LHCN-M2 (cell line): ENCODE measurements at regions not wholly inside any gene's neighbourhood (a gene's known extent, or its start where the extent isn't known, plus 50 kb on each side); places are given as distances from the start of the nearest gene placed in this dataset.
A peak's percentile ranks its signal among the peaks of the same experiment; 100 is the strongest.
"Not testable (repeated sequence)": the region's sequence is repeated elsewhere in the genome, so short reads cannot be mapped to it uniquely, and the experiment has no call there.

ENCODE experiments used
- DNase-seq: peaks from one replicate; pipeline ENCODE4 v3.0.0-alpha.2; 2012; ENCODE audit warnings: low read depth

DNA sequence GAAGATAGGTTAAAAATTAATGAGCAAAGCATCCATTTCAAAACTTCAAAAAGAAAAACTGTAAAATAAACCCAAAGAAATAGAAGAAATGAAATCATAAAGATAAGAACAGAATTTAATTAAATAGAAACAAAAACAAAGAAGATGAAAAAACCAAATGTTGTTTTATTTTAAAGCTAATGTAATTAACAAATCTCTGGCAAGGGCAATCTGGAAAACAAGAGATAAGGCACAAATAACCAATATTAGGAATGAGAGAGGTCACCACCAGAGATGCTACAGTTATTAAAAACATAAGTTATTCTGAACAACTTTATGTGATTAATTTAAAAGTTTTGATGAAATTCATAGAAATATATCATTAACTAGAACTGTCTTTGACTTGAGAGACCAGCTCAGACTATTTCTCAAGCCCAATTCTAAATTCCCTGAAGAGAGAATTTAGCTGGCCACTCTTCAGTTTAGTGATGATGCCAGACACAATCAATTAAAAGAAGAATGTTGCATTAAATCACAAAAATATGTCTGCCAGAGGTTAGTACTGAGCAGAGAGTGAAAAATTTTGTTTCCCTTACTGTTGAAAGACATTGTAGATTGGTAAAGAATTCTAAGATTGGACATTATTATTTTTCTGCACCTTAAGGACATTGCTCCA is 227.4 kb upstream of the VLDLR start:
- DNase-seq, result not testable (repeated sequence)

- DNase-seq, result no peak
Observed at GRCh38 chr9:2395814-2396612, 225.6 kb upstream of the VLDLR start.

GRCh38 chr9:2396622-2397285 is 224.8 kb upstream of the VLDLR start:
- DNase-seq, result no peak

DNA sequence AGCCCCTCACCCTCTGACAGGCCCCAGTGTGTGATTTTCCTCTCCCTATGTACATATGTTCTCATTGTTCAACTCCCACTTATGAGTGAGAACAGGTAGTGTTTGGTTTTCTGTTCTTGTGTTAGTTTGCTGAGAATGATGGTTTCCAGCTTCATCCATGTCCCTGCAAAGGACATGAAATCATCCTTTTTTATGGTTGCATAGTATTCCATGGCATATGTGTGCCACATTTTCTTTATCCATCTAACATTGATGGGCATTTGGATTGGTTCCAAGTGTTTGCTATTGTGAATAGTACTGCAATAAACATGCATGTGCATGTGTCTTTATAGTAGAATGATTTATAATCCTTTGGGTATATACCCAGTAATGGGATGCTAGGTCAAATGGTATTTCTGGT is 223.7 kb upstream of the VLDLR start:
- not testable (repeated sequence) for DNase-seq

GRCh38 chr9:2401746-2402145 is 219.8 kb upstream of the VLDLR start:
- DNase-seq, result peak; percentile 29

- no peak for DNase-seq
Observed at GRCh38 chr9:2403701-2404100, 217.9 kb upstream of the VLDLR start.

GRCh38 chr9:2406252-2406651 is 215.3 kb upstream of the VLDLR start:
- DNase-seq, result no peak

GRCh38 chr9:2407450-2407849 is 214.1 kb upstream of the VLDLR start:
- no peak for DNase-seq

DNA sequence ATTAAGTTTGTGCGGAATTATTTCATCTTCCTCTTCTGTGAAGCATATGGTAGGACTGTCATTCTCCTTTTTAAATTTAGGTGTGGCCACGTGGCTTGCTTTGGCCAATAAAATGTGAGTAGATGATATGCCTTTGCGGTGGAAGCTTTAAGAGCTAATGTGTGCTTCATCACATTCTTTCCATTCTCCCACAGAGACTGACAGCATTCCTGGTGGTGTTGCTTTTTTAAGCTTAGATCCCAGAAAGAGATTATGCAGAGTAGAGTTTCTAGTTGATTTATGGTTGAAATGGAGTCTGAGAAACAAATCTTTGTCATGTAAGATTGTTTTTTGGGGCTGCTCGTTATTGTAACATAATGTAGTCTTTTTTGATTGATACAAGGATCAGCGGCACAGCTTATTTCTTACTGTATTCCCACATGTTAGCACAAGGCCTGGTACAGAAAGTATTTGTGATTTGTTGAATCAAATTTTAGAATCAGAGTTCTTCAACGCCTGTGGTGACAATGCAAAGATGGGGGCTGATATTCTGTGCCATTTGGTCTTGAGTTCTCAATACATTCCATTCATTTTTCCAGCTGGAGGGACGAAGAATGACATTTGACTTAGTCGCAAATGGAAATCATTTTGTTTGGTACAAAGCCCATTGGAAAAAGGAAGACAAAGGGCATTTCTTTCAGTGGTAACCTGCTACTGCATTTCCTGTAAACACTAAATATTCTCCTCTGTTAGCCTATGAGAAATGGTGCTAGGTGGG is 209.9 kb upstream of the VLDLR start:
- peak; percentile 53 for DNase-seq

DNA sequence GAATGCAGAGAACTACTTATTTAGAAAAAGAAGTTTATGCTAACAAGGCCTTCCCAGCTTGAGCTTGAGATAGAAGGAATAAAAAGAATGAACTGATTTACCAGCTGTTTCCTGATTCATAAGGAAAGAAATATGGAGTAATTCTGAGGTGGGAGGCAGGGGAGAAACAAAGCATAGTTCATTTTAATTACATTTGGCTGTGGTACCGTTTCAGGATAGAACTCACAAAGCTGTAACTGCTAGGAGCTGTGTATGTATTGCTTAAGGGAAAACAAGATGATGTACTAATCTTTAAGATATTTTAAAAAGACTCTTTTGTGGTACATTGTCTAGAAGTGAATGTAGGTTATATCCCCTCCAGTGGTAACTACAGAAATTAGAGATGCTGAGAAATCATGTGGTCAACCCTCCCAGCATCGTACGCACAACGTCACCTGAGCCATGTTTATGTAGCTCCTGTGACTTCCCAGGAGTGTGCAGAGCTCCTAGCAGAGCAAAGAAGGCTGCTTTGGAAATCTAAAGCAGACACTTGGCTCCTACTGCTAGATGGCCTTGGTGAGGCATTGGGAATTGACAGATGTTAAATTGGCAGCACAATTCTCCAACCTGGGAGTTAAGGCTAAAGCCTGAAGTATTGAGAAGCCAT is 208.3 kb upstream of the VLDLR start:
- no peak for DNase-seq

- no peak for DNase-seq
Observed at GRCh38 chr9:2414465-2414864, 207.1 kb upstream of the VLDLR start.

GRCh38 chr9:2415326-2415725 is 206.3 kb upstream of the VLDLR start:
- DNase-seq, result no peak

DNA sequence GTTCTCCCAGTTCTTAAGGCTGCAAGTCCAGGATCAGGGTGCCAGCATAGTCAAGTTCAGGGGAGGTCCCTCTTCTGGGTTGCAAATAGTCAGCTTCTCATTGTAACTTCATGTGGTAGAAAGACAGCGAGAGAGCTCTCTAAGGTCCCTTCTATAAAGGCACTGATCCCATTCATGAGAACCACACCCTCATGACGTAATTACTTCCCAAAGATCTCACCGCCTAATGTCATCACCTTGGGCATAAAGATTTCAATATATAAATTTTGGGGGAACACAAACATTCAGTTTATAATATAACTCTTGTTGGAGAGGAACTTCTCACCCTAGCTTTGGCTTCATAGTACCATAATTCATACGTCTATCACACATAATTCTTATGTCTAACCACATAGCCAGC is 203.9 kb upstream of the VLDLR start:
- DNase-seq, result no peak

DNA sequence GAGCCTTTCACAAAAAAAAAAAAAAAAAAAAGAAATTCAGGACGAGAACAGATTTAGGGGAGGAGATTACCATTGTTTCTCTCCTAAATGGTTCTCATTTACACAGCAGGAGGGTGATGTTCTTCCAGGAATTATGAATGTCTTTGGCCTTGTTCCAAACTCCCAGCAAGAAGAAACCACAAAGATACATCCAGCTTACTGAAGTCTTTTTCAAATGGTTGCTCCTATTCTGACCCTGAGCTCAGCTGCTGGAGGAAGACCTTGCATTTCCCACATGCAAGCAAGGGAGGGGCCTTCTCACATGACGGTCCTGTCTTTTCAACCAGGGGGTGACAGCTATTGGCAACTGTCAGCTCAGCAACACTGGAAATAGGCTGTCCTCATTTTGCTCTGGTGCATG is 203.0 kb upstream of the VLDLR start:
- peak; percentile 67 for DNase-seq

- no peak for DNase-seq
Observed at GRCh38 chr9:2419347-2419746, 202.2 kb upstream of the VLDLR start.

DNA sequence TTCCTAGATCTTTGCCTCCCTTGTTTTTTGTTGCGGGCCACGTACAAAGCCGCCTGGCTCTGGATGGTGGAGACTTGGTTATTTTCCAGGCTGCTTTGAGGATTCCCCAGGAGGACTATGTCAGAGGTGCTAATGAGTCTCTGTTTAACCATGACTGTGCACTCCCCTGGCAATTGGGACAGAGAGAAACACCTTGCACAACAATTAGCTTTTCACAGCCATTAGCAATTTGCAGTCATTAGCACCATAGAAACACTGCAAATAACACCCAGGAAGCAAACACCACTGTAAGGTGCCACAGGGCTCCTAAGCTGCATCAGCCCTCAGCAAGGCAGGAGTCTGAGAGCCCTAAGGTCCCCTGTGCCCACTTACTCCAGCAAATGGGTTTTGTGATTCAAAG is 201.0 kb upstream of the VLDLR start:
- DNase-seq, result no peak

- DNase-seq, result no peak
Observed at GRCh38 chr9:2424619-2425033, 197.0 kb upstream of the VLDLR start.

DNA sequence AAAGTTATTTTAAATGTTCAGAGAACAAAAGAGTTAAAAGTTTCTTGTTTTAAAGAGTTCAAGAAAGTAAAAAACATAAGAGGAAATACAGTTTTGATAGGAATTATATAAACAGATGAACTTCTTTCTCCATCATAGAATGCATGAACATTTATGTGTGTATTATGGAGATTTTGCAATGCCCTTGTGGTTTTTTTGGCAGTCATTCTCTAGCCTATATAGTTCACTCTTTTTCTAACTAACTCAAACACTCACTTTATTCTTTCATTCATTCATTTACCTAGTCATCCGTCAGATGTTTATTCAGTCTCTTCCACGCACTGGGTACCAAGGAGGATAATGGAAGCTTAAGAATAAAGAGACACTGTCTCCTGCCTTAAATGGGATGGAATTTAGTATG is 195.9 kb upstream of the VLDLR start:
- DNase-seq, result no peak

DNA sequence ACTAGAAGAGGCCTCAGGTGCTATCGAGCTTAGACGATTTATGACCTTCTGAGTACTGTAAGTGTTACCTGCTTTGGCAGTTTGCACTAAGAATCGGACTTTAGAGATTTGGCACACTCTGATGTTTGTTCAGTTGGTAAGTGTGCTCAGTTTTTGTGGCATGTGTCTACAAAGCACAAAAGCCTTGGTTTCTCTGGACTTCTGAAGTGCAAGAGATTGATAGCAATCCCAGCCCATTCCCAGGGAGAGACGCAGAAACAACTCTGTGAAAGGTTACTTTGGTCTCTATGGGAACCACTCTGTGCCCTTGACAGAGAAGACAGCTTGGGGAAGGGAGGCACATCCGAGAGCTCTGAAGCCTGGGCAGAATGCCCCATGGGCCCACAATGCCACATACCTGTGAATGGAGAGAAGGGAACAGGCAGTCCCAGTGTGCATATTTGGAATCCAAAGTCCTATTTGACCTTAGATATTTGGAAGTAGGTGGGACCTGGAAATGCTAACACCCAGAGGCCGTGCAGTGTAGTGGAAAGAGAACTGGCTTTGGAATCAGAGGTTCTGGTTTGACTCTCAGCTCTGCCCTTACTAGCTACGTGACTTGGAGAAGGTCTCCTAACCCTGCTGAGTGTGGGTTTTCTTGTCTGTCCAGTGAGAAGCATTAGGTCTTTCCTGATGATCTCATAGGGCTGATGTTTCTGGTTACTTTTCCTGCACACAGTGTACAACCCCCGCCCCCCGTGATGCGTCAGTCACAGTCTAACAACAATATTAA is 194.3 kb upstream of the VLDLR start:
- DNase-seq, result no peak

- no peak for DNase-seq
Observed at GRCh38 chr9:2439957-2440356, 181.6 kb upstream of the VLDLR start.

- DNase-seq, result not testable (repeated sequence)
Observed at GRCh38 chr9:2443933-2444332, 177.7 kb upstream of the VLDLR start.
